Hepatocyte (in vitro differentiated cells): ENCODE measurements at regions not wholly inside any gene's neighbourhood (a gene's known extent, or its start where the extent isn't known, plus 50 kb on each side); places are given as distances from the start of the nearest gene placed in this dataset.

Experiments
- CTCF ChIP-seq: fragments of 200-600 bp; sonication (generic); IDR thresholded peaks from 2 replicates; pipeline ENCODE4 v1.5.1; 2016; ENCODE audit warnings: antibody characterized with exemption, mild to moderate bottlenecking; ENCODE audit not compliant: poor library complexity
- EZH2 ChIP-seq: fragments of 200-600 bp; sonication (generic); IDR thresholded peaks from 2 replicates; pipeline ENCODE4 v1.6.1; 2016; ENCODE audit warnings: antibody characterized with exemption, mild to moderate bottlenecking, borderline replicate concordance

DNA sequence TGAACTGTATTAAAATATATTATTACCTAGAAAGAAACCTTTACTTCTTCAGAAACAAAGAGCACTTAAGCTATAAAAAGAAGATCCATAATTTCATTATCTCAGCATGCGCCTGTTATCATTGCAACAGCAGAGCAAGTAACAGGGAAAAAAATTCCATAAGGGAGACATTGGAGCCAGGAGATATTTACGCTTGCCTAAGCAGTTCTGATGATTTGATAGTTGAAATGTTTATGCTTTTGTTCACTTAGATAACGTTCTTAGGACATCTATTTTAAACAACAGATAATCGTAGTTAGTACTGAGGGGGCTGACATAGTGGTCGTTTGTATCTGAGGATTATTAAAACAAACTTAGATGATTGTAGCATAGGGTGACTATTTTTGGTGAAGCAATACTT, 252.5 kb downstream of the NNT start:
- TF ChIP-seq CTCF = no peak
- no peak for TF ChIP-seq EZH2
